HG03469 (cell line): ENCODE measurements at regions not wholly inside any gene's neighbourhood (a gene's known extent, or its start where the extent isn't known, plus 50 kb on each side); places are given as distances from the start of the nearest gene placed in this dataset.

ENCODE experiments used
- ATAC-seq: cut with Tn5 transposase; IDR thresholded peaks from one replicate; pipeline ENCODE4 v1.9.1; 2021; ENCODE audit warnings: mild to moderate bottlenecking, moderate library complexity, moderate number of reproducible peaks; ENCODE audit not compliant: unreplicated experiment

- no peak for ATAC-seq
These were observed 292.6 kb upstream of the MKI67 start for GRCh38 chr10:128418819-128419218.

- ATAC-seq = no peak
These were observed 293.3 kb upstream of the MKI67 start for GRCh38 chr10:128419466-128420019.

- ATAC-seq = no peak
These were observed 294.4 kb upstream of the MKI67 start for GRCh38 chr10:128420623-128421022.

- no peak for ATAC-seq
These were observed 295.3 kb upstream of the MKI67 start for GRCh38 chr10:128421371-128422160.

- no peak for ATAC-seq
These were observed 296.0 kb upstream of the MKI67 start for GRCh38 chr10:128422190-128422589.

- ATAC-seq = no peak
These were observed 296.8 kb upstream of the MKI67 start for GRCh38 chr10:128422999-128423398.

- ATAC-seq = no peak
These were observed 303.1 kb upstream of the MKI67 start for GRCh38 chr10:128429321-128429720.

- ATAC-seq = no peak
These were observed 303.8 kb upstream of the MKI67 start for GRCh38 chr10:128429835-128430513.

GRCh38 chr10:128431083-128431482, 304.9 kb upstream of the MKI67 start:
- no peak for ATAC-seq

- no peak for ATAC-seq
These were observed 305.3 kb upstream of the MKI67 start for GRCh38 chr10:128431506-128431905.

GRCh38 chr10:128432011-128432410, 305.8 kb upstream of the MKI67 start:
- ATAC-seq = no peak

GRCh38 chr10:128432423-128432822, 306.2 kb upstream of the MKI67 start:
- no peak for ATAC-seq

GRCh38 chr10:128435811-128436210, 309.6 kb upstream of the MKI67 start:
- ATAC-seq = no peak

- ATAC-seq = no peak
These were observed 311.6 kb upstream of the MKI67 start for GRCh38 chr10:128437786-128438345.

- ATAC-seq = no peak
These were observed 312.3 kb upstream of the MKI67 start for GRCh38 chr10:128438417-128439063.

GRCh38 chr10:128440513-128441160, 314.4 kb upstream of the MKI67 start:
- ATAC-seq = no peak

GRCh38 chr10:128443925-128444518, 317.8 kb upstream of the MKI67 start:
- ATAC-seq = no peak

GRCh38 chr10:128448796-128449195, 322.6 kb upstream of the MKI67 start:
- no peak for ATAC-seq

GRCh38 chr10:128451879-128452278, 325.7 kb upstream of the MKI67 start:
- ATAC-seq = no peak

- ATAC-seq = no peak
These were observed 330.0 kb upstream of the MKI67 start for GRCh38 chr10:128456271-128456670.
